Loucy (cell line): ENCODE measurements at regions not wholly inside any gene's neighbourhood (a gene's known extent, or its start where the extent isn't known, plus 50 kb on each side); places are given as distances from the start of the nearest gene placed in this dataset.

Experiments used
- H2AFZ ChIP-seq: fragments of 200-600 bp; sonication (generic); 2 replicates; pipeline ENCODE4 v1.6.0; 2016; ENCODE audit warnings: antibody characterized with exemption, mild to moderate bottlenecking, low read length, moderate library complexity
- H3F3A ChIP-seq: fragments of 200-600 bp; 2 replicates; pipeline ENCODE4 v1.6.0; 2016; ENCODE audit warnings: antibody characterized with exemption, low read depth, mild to moderate bottlenecking
- H3K27me3 ChIP-seq: fragments of 200-600 bp; sonication (generic); 2 replicates; pipeline ENCODE4 v1.6.1; 2014; ENCODE audit warnings: low read length, mild to moderate bottlenecking; ENCODE audit not compliant: insufficient read depth, poor library complexity, severe bottlenecking
- H3K36me3 ChIP-seq: fragments of 200-600 bp; sonication (generic); 2 replicates; pipeline ENCODE4 v1.6.1; 2016; ENCODE audit warnings: low read length; ENCODE audit not compliant: insufficient read depth
- H3K4me1 ChIP-seq: fragments of 200-600 bp; sonication (generic); 2 replicates; pipeline ENCODE4 v1.5.1; 2014; ENCODE audit warnings: low read length, mild to moderate bottlenecking; ENCODE audit not compliant: insufficient read depth, poor library complexity, severe bottlenecking
- H3K4me2 ChIP-seq: fragments of 200-600 bp; sonication (generic); 2 replicates; pipeline ENCODE4 v1.6.0; 2014; ENCODE audit warnings: antibody characterized with exemption, low read length, low read depth, mild to moderate bottlenecking; ENCODE audit not compliant: poor library complexity, severe bottlenecking
- H3K4me3 ChIP-seq: fragments of 200-600 bp; sonication (generic); 2 replicates; pipeline ENCODE4 v1.5.1; 2014; ENCODE audit warnings: low read length, mild to moderate bottlenecking, mixed read lengths; ENCODE audit not compliant: poor library complexity, severe bottlenecking
- H3K79me2 ChIP-seq: fragments of 200-600 bp; sonication (generic); 2 replicates; pipeline ENCODE4 v1.6.1; 2014; ENCODE audit warnings: low read length; ENCODE audit not compliant: insufficient read depth
- H3K9ac ChIP-seq: fragments of 200-600 bp; sonication (generic); 2 replicates; pipeline ENCODE4 v1.6.0; 2014; ENCODE audit warnings: mild to moderate bottlenecking, low read depth, low read length, moderate library complexity; ENCODE audit not compliant: poor library complexity, severe bottlenecking
- H3K9me2 ChIP-seq: fragments of 200-600 bp; sonication (generic); replicated peaks from 2 replicates; pipeline ENCODE4 v1.6.1; 2016; ENCODE audit warnings: low read depth, low read length, mixed read lengths
- H3K9me3 ChIP-seq: fragments of 200-600 bp; sonication (generic); 2 replicates; pipeline ENCODE4 v1.6.1; 2014; ENCODE audit warnings: mild to moderate bottlenecking, antibody characterized with exemption, low read length, low read depth; ENCODE audit not compliant: insufficient read depth
- H4K20me1 ChIP-seq: fragments of 200-600 bp; sonication (generic); 2 replicates; pipeline ENCODE4 v1.6.0; 2014; ENCODE audit warnings: antibody characterized with exemption, low read length, mild to moderate bottlenecking; ENCODE audit not compliant: insufficient read depth, poor library complexity, severe bottlenecking
- EZH2phosphoT487 ChIP-seq: fragments of 200-600 bp; IDR thresholded peaks from 2 replicates; pipeline ENCODE4 v1.6.1; 2018; ENCODE audit warnings: antibody characterized with exemption, mild to moderate bottlenecking, moderate library complexity, borderline replicate concordance
- TF ChIP-seq, protein P1 (sequence below): fragments of 200-600 bp; sonication (generic); conservative IDR thresholded peaks from 2 replicates; pipeline ENCODE4 v1.5.1; 2014; ENCODE audit warnings: mild to moderate bottlenecking, antibody characterized with exemption, low read length

DNA sequence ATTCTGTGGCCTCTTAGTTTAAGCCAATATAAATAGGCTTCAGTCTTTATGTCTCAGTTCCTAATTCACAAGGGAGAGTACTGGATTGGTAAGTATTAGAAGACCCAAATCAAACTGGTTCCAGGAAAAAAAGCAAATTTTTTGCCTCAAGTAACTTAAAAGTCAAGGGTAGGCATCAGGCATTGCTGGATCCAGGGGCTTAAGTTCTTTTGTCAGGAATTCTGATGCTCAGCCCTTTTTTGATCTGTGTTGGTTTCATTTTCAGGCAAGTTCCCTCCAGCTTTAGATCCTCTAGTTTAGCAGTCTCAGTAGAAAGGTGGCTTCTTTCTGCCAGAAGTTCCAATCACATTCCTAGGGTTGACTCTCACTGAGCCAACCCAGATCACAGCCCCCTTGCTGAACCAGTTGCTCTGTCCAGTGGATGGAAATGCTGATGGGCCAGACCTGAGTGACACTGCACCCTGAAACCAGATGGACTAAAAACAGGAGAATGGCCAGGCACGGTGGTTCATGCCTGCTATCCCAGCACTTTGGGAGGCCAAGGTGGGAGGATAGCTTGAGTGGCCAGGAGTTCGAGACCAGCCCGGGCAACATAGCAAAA lies 253.5 kb downstream of the SHQ1 start:
- Histone ChIP-seq H3K4me2 (no peak overlapping the region), H3K9me2 (no peaks in the 10 kb centered on the region), H2AFZ (no peak overlapping the region), H3K4me1 (peaks cover 8% of the 10 kb centered on the region), H3K9me3 (no peaks in the 10 kb centered on the region), H4K20me1 (no peaks in the 10 kb centered on the region), H3F3A (no peaks in the 10 kb centered on the region), H3K9ac (no peak overlapping the region), H3K36me3 (no peaks in the 10 kb centered on the region), H3K27me3 (no peaks in the 10 kb centered on the region), H3K79me2 (no peaks in the 10 kb centered on the region), H3K4me3 (no peak overlapping the region)
- TF ChIP-seq EZH2phosphoT487: no peak
- TF ChIP-seq, protein P1, sequence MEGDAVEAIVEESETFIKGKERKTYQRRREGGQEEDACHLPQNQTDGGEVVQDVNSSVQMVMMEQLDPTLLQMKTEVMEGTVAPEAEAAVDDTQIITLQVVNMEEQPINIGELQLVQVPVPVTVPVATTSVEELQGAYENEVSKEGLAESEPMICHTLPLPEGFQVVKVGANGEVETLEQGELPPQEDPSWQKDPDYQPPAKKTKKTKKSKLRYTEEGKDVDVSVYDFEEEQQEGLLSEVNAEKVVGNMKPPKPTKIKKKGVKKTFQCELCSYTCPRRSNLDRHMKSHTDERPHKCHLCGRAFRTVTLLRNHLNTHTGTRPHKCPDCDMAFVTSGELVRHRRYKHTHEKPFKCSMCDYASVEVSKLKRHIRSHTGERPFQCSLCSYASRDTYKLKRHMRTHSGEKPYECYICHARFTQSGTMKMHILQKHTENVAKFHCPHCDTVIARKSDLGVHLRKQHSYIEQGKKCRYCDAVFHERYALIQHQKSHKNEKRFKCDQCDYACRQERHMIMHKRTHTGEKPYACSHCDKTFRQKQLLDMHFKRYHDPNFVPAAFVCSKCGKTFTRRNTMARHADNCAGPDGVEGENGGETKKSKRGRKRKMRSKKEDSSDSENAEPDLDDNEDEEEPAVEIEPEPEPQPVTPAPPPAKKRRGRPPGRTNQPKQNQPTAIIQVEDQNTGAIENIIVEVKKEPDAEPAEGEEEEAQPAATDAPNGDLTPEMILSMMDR: no peak

DNA sequence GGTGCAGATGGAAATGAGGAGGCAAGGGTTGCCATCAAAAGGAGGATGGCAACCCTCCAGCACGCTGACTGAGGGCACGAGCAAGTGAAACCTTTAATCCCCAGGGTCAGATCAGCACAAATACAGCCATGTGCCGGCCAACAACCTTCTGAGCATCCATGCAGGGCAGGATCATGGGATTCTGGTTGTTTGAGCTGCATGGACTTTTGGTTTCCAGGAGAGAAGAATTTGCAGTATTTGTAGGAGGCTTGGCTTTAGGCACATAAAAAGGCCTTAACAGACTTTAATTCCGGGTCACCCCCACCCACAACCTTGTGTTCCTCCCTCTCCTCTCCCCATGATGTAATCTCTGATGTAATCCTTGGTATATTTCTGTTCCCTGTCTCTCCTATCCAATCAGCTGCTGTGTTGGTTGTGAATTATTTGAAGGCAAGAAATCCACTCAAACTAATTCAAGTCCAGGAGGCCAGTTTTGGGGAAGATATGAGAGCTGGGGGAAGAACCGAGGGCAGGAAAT lies 254.3 kb downstream of the SHQ1 start:
- Histone ChIP-seq H3K36me3 (no peaks in the 10 kb centered on the region), H3K27me3 (no peaks in the 10 kb centered on the region), H3K4me1 (peaks cover 8% of the 10 kb centered on the region), H3K9me3 (no peaks in the 10 kb centered on the region), H3F3A (no peaks in the 10 kb centered on the region), H2AFZ (no peak overlapping the region; the same call in 1 of the 2 replicates), H4K20me1 (no peaks in the 10 kb centered on the region), H3K4me2 (no peak overlapping the region), H3K9me2 (no peaks in the 10 kb centered on the region), H3K9ac (no peak overlapping the region), H3K79me2 (no peaks in the 10 kb centered on the region), H3K4me3 (no peak overlapping the region)
- TF ChIP-seq EZH2phosphoT487: no peak
- TF ChIP-seq, protein P1: no peak

DNA sequence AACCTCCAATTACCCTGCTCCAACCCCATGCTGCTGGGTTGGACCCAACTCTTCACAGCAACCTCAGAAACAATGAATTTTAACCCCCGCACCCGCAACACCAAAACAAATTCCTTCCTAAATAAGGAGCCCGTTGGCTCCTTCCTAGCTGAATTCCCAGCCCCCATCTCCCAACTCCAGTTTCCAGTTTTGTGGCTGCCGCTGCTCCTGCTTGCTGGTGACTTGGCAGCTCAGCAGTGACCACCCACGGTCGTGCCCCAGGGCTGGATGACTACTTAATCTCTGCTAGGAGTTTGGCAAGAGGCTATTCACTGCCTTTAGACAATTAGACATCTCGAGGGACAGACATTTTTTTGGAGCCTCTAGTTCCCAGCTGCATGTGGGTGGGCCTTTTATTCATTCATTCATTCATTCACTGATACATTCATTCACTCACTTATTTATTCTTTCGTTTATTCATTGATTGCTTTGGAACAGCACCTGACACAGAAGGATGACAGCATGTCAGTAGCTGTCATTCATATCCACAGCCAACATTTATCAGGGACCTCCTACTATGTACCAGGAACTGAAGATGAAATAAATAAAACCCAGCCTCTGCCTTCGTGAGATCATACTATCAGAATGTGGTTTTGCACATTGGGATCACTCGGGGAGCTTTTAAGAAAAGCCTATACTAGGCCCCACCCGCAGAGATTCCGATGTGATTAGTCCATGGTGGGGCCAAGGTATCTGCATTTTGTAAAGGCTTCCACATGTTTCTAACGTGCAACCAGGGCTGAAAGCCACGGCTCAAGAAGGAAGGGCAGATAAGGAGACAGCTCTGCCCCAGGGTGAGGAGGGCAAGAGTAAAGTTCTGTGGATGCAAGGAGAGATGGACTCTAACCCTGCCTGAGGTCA lies 256.5 kb downstream of the SHQ1 start:
- H2AFZ ChIP-seq: no peak overlapping the region
- TF ChIP-seq EZH2phosphoT487: no peak
- TF ChIP-seq, protein P1: no peak
- H3F3A ChIP-seq: no peaks in the 10 kb centered on the region
- H3K9me3 ChIP-seq: no peaks in the 10 kb centered on the region
- no peak overlapping the region for H3K4me2 ChIP-seq
- no peaks in the 10 kb centered on the region for H3K79me2 ChIP-seq
- no peaks in the 10 kb centered on the region for H3K27me3 ChIP-seq
- H3K9me2 ChIP-seq: no peaks in the 10 kb centered on the region
- H3K9ac ChIP-seq: no peak overlapping the region
- H3K4me3 ChIP-seq: no peak overlapping the region
- H4K20me1 ChIP-seq: no peaks in the 10 kb centered on the region
- H3K4me1 ChIP-seq: peaks cover 8% of the 10 kb centered on the region
- no peaks in the 10 kb centered on the region for H3K36me3 ChIP-seq
